Left lobe of liver (tissue), 2 donors: ENCODE measurements at regions not wholly inside any gene's neighbourhood (a gene's known extent, or its start where the extent isn't known, plus 50 kb on each side); places are given as distances from the start of the nearest gene placed in this dataset.
"Not testable (repeated sequence)": the region's sequence is repeated elsewhere in the genome, so short reads cannot be mapped to it uniquely, and the experiment has no call there.

Source experiments
- ATAC-seq: fragments of 200-7000 bp; cut with Tn5 transposase; one replicate; pipeline ENCODE4 v1.9.1; 2020; ENCODE audit warnings: mild to moderate bottlenecking, moderate library complexity
- DNase-seq: peaks from one replicate; pipeline ENCODE4 v3.0.0-alpha.2; 2020; ENCODE audit warnings: low spot score
- donor health status: DM: no; HTN: no; CAD: no; lungs with moderate emphysema.
- donor health status: DM: no; HTN: yes; CAD: no.

DNA sequence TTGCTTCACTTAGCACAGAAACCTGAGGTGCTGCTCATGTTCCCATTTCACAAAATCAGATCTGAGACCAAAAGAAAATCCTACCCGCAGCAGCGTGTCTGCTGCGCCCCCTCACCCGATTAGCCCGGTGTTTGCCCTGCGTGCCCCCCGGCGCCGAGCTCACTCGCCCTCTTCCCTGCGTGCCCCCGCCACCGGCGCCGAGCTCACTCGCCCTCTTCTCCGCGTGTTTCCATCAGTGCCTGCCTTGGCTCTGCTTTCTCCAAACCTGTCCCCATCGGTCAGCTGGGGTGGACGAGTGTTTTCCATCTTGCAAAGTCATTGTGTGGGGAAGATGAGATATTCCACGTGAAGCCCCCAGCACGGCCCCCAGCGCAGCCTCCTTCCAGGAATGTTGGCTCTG is 225.3 kb upstream of the PITRM1 start:
- ATAC-seq (no peak), DNase-seq (no peak)

DNA sequence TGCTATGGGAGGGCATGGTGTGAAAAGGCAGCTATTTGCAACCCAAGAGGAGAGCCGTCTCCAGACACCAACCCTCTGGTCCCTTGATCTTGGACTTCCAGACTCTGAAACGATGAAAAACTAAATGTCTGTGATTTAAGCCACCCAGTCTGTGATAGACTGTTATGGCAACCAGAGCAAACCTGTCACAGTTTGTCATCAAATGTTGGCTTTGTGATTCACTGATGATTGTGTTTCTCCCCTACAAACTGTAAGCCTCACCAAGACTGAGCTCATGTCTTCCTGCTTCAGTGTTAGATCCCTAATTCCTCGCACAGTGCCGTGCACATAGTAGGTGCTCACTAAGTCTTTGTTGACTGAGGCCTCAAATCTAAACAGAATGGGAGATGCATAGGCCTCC is 224.6 kb upstream of the PITRM1 start:
- ATAC-seq (no peak), DNase-seq (no peak)

DNA sequence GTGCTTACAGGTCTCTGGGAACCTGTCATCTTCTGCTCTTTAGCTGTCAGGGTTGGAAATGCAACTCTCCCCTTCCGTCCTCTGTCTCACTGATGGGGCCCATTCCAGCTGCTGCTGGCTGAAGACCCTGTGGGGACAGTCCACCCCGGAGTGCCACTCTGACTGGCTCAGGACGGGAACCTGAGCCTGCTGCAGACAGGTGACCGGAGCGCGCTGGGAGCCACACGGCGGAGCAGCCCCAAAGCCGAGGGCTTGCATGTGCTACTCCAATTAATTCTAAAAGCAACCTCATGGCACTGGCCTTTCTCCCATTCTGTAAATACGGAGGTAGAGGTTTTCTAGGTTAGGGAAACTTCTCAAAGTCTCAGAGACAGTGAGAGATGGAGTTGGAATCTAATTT is 223.5 kb upstream of the PITRM1 start:
- DNase-seq, result no peak
- no peak for ATAC-seq

DNA sequence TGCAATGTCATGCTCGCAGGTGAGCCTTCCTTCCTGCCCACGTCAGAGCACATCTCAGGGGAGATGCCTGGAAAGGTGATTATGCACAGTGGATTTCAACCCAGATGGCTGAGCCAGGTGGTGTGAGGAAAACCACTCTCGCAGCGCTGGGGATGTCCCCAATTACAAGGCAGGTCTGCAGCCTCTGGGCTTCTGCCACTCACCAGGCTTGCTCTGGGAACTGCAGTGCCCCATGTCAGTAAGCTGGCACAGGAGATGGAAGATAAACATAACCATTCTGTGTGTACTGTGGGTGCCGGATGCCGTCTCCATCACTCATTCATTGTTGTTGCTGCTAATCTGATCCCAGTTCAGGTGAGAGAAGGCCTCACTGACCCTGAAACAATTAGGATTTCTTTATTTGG is 222.9 kb upstream of the PITRM1 start:
- DNase-seq (no peak), ATAC-seq (no peak)

DNA sequence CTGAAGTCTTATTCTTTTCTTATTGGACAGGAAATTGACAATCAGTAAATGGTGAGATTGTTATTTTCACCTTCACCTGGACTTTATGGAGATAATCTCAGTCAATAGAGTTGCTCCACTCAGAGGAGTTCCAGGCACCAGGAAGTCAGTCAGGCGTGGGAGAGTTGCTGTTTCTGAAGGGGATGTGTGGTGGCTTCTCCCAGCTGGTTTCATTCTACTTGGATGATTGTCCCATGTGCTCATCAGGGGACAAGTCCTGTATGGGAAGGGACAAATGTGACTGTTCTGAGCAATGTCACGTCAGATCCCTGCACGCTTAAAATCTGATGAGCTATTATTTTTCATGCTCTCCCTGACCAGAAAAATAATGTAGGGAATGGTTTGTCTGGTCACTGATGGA is 222.5 kb upstream of the PITRM1 start:
- no peak for ATAC-seq

DNA sequence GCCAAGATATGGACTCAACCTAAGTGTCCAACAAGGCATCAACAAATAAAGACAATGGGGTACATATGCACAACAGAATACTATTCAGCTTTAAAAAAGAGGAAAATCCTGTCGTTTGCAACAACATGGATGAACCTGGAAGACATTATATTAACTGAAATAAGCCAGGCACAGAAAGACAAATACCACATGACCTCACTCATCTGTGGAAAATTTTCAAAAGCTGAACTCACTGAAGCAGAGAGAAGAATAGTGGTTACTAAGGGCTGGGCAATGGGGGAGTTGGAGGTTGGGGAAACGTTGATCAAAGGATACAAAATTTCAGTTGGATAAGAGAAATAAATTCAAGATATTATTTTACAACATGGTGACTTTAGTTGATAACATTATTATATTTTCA is 221.4 kb upstream of the PITRM1 start:
- no peak for DNase-seq
- no peak for ATAC-seq

More for the DNA sequence above, 222.5 kb upstream of the PITRM1 start:
- DNase-seq, result no peak

DNA sequence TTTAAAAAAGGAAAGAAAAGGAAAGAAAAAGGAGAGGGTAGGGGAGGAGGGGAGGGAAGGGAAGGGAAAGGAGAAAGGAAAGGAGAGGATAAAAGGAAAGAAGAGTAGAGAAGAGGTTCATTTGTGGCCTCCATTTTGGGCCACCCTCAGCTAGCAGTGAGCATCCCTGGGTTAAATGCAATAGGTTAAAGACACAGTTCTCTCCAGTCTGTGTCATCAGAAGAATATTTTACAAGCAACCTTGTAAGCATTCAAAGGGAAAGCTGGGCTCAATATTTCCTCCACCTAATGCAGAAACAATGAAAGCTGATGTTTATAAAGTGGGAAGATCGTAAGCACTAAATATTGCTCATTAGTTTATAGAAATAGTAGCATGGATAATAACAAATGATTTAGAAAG is 219.1 kb upstream of the PITRM1 start:
- no peak for DNase-seq
- no peak for ATAC-seq

DNA sequence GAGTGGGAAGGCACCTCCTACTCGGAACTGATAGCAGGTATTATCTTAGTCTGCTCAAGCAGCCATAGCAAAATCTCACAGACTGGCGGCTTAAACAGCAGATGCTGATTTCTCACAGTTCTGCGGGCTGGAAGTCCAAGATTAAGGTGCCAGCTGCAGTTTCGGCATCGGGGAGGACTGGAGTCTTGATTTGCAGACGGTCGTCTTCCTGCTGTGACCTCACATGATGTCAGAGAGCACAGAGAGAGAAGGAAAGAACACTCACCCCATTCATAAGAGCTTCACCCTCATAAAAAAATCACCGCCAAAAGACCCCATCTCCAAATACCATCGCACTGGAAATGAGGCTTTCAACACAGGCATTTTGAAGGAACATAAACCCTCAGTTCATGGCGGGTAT is 216.5 kb upstream of the PITRM1 start:
- DNase-seq, result no peak
- no peak for ATAC-seq

DNA sequence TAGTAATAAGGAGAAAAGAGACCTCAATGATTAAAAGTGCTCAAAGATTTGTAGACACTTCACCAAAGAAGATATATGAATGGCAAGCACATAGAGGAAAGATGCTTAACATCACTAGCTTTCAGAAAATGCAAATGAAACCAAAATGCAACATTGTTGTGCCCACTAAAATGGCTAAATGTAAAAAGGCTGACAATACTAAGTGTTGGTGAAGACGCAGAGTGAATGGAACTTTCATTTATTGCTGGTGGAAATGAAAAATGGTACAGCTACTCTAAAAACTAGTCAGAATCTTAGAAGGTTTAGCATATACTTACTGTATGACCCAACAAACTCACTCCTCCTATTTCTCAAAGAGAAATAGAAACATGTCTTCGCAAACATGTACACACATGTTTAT is 212.9 kb upstream of the PITRM1 start:
- DNase-seq (no peak), ATAC-seq (no peak)

DNA sequence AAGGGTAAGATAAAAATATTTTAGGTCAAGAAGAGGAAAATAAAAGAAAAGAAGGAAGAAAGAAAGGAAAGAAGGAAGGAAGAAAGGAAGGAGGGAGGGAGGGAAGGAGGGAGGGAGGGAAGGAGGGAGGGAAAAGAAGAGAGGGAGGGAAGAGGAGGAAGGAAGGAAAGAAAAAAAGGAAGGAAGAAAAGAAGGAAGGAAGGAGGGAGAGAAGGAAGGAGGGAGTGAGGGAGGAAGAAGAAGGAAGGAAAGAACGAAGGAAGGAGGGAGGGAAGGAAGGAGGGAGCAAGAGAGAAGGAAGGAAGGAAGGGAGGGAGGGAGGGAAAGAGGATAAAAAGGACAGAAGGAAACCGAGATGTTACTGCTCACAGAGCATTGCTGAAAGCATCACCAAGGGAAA is 209.5 kb upstream of the PITRM1 start:
- ATAC-seq (no peak), DNase-seq (no peak)

DNA sequence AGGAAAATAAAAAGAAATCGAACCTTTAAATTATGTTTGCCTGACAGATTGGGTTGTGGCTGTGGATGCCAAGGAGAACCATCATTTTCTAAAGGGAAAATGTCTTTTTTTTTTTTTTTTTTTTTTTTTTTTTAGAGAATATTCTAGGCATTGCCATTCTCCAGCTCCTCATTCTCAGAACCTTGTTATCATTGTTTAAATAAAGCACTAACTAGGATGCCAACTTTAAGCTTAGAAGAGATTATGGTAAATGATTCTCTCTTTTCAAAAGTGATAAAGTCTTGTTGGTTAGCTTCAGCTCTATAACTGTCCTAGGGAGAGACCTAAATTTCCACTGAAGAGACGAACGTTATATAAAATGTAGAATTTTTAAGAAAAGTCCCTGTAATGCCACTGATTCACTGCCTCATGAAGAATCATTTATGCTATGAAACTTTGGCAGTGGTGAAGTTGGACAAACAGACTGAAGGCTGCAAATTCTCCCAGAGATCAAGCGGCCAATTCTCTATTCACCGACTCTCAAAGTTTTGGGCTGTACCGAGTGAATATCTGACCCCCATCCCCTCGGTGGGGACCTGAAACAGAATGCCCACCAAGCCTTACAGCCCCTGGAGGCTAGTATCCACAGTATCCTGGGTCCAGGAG is 207.9 kb upstream of the PITRM1 start:
- no peak for ATAC-seq
- DNase-seq, result no peak

DNA sequence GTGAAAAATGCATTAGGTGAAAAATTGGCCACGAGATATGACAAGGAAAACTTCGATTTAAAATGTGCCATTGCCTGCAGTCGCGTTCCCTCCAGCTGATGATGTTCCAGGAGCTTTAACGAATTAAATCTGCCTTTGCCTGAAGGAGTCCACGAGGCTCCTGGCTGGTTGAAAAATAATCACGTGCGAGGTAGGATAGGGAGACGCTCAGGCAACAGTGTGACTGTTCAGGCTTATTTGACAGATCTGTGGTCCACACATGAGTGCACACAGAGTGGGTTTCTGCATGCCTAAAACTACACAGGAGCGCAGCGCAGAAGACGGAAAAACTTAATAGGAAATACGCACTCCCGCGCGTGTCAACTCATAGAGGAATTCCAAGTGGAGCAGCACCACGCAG is 204.0 kb upstream of the PITRM1 start:
- ATAC-seq (no peak), DNase-seq (no peak)

DNA sequence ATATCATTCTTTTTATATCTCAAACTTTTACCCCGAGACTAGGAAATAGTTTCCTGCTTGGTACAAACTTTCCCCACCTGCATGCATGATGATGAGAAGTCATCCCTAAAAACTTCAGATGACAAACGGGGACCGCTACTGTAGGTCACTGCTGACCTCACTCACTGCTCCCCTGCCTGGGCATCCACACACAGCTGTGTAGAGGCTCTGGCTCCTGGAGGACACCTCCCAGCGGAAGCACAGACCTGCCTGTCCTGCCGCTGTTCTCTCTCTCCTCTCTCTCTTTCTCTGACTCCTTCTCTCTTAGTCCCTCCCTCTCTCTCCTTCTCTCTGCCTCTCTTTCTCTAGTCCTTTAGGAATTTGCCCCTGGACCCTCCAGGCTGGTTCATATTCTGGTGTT is 202.9 kb upstream of the PITRM1 start:
- no peak for ATAC-seq
- no peak for DNase-seq

DNA sequence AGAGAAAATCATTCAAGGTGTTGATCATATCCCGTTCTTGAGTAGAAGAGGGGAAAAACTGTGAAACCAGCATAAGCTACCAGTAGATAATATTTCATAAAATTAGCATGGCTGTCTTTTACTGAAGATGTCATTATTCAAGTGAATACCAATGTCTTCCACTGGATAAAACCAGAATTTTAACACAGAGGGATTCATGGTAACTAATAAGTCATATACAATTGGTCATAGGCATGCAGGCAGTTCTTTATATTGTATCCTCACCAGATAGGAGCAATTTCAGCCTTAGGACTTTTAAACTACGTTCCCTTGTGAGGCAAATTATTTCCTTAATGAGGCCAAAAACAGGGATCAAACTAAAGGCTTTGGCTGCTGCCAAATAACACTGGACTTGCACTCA is 202.3 kb upstream of the PITRM1 start:
- no peak for DNase-seq
- no peak for ATAC-seq

DNA sequence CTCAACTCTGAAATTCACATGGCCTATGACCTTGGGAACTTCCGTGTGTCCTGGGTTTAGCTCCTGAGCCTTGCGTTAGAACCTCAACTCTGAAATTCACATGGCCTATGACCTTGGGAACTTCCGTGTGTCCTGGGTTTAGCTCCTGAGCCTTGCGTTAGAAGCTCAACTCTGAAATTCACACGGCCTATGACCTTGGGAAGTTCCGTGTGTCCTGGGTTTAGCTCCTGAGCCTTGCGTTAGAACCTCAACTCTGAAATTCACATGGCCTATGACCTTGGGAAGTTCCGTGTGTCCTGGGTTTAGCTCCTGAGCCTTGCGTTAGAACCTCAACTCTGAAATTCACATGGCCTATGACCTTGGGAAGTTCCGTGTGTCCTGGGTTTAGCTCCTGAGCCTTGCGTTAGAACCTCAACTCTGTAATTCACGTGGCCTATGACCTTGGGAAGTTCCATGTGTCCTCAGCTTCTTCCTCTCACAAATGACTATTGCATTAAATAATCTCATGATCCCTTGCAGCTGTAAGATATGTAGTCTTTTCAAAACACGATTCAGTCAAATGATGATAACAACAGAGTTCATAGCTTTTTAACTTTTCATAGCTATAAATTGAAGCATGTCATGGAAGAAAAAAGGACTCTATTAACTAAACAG is 200.9 kb upstream of the PITRM1 start:
- DNase-seq, ATAC-seq: not testable (repeated sequence)

DNA sequence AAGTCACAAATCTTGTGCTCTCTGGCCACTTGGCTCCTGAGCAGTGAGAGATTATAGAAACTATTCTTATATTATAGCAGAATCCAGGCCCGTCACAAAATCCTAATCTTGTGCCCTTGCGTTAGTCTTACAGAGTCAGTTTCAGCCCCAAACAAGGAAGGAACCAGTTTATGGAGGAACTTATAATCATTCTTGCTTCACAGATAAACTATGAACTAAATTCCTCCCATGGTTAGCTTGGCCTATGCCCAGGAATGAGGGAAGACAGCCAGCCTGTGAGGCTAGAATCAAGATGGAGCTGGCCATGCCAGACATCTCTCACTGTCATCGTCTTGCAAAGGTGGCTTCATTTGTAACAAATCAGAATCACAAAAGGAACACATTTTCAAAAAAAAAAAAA is 199.7 kb upstream of the PITRM1 start:
- ATAC-seq (peak; percentile 13), DNase-seq (no peak)

DNA sequence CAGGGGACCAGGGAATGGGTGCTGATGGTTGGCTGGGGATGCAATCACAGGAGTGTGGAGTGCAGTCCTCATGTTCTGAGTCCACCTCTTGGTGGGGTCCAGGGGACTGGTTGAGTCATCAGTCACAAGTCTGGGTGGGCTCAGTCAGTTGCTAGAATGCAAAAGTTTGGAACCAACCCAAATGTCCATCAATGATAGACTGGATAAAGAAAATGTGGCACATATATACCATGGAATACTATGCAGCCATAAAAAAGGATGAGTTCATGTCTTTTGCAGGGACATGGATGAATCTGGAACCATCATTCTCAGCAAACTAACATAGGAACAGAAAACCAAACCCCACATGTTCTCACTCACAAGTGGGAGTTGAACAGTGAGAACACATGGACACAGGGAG is 199.0 kb upstream of the PITRM1 start:
- ATAC-seq, result not testable (repeated sequence)

DNA sequence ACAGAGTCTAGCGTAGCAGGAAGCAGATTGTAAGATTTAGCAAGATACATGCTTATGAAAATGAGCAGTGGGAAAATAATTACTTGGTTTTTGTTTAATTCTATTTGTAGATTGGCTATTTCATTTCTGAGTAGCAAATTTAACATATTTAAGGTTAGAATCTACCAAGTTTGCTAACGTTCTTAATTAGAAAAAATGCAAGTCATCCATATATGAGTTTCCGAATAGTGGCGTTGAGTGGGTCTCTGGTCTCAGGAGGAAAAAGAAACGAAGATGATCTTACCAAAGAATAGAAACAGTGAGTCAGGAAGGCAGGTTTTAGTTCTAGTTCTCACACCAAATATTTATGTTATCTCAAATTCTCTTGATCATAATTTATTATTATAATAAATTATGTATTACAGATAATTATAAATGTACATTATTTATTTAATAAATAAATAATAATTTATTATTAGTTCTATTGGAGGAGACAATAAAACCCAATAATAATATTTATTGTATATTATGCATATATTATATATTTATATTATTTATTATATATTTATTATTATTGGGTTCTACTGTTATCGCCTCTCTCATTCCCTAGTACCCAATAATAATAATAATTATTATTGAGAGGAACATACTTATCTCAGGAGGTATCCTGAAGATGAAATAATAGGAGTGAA is 194.3 kb upstream of the PITRM1 start:
- DNase-seq (no peak), ATAC-seq (no peak)

More for the DNA sequence above, 199.0 kb upstream of the PITRM1 start:
- not testable (repeated sequence) for DNase-seq

DNA sequence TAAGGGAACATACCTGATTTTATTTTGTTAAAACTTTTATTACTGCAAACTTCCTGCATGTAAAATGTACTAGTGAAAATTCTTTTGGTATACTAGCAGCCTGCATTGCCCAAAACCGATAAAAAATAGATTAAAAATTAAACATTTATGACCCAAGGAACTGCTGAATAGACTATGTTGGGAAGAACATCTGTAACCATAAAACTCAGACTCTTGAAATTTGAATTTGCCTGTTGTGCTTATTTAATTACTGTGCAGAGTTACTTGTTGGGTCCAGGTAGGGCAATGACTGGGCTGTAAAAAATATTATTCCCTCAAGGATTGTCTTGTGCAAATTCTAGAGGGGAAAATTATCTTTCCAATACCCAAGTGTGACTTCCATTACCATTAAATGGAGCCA is 193.5 kb upstream of the PITRM1 start:
- ATAC-seq (no peak), DNase-seq (no peak)

DNA sequence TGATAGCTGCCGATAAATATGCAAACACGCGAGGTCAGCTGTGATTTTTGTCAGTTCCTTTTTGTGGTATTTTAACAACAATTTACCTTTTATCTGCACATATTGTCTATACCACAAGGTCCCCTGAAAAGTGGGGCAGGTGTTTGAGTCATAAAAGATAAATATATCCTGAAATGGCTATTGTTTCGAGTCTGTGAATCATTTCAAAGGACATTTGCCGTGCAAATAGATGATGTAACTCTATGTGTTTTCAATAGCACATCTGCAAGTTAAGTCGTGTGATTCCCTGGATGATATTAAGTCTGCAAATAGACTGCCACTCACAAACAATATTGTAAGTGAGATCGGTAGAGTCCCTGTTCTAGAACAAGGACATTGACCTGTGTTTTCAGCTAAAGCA is 193.0 kb upstream of the PITRM1 start:
- peak; percentile 63 for ATAC-seq
- no peak for DNase-seq

DNA sequence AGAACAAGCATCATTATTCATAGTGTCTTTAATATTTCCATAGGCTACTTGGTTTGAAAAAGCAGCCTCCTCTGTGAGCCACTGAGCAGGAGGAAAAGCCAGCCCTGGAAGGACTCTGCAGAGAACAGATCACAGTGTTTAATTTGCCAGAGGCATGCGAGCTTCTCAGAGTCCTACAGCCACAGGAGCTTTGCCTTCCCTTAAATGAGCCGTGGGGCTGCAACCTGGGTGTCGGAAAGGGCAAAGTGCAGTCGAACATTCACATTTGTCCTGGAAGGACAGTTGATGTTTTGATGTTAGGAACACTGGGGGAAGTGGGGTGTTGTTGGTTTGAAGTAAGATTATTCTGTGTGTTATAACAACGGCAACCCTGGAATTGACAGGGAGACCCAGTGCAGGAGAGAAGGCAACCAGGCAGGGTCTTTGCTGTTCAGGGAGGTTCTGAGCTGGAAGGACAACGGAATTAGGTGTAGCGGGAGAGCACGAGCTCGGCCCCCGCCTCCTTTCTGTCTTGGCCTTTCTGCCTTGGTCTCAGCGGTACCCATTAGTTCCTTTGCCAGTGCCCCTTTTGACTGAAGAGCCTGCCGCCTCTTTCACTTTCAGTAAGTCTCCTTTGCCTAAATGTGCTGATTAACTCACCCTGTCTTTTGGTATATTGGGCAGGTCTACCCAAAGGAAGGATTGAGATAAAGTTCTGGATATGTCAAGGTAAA is 192.3 kb upstream of the PITRM1 start:
- peak; percentile 81 for ATAC-seq

More for the DNA sequence above, 192.3 kb upstream of the PITRM1 start:
- no peak for DNase-seq
